GM19438 (cell line): ENCODE measurements at regions not wholly inside any gene's neighbourhood (a gene's known extent, or its start where the extent isn't known, plus 50 kb on each side); places are given as distances from the start of the nearest gene placed in this dataset.
"Not testable (repeated sequence)": the region's sequence is repeated elsewhere in the genome, so short reads cannot be mapped to it uniquely, and the experiment has no call there.

Experiments used
- ATAC-seq: cut with Tn5 transposase; IDR thresholded peaks from one replicate; pipeline ENCODE4 v1.9.1; 2021; ENCODE audit warnings: low read depth; ENCODE audit not compliant: unreplicated experiment

DNA sequence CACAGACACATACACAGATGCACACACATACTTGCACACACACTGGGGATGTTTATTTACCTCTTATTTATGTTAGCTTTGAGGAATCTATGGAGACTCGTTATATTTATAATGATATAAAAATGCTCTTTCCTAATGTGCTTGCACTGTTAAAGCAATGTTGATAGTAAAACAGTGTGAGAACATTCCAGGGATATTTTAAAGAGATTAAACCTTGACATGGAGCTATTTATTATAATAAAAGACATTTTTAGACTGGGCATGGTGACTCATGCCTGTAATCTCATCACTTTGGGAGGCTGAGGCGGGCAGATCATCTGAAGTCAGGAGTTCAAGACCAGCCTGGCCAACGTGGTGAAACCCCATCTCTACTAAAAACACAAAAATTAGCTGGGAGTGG is 557.3 kb upstream of the ZNF804A start:
- ATAC-seq, result no peak

DNA sequence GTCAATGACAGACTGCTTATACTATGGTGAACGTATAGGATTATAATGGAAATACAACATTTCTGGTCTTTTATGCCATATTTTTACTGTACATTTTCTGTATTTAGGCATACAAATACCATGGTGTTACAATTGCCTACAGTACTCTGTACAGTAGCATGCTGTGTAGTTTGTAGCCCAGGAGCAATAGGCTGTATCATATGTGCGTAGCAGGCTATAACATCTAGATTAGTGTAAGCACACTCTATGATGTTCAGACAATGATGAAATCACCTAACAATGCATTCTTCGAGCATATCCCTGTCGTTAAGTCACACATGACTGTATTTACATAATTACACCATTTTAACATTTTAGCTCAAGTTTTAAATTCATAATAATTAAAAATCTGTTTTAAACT is 556.6 kb upstream of the ZNF804A start:
- no peak for ATAC-seq

DNA sequence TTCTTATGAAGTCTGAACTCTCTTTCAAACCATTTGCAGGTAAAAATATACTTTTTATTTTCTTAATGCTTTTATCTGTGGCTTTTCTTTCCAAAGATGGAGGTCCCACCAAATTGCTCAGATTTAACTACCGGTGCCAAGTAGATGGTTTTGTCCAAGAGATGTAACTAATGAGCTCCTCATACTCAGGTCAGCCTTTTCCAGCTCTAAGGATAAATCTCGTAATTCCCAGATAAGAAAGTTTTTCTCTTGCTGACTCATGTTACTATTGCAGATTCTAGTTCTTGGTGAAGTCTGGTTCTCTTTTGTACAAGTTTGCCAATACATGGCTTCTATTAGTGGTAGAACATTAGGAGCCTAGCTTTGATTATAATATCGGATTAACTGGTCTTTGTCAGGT is 550.8 kb upstream of the ZNF804A start:
- ATAC-seq, result no peak

DNA sequence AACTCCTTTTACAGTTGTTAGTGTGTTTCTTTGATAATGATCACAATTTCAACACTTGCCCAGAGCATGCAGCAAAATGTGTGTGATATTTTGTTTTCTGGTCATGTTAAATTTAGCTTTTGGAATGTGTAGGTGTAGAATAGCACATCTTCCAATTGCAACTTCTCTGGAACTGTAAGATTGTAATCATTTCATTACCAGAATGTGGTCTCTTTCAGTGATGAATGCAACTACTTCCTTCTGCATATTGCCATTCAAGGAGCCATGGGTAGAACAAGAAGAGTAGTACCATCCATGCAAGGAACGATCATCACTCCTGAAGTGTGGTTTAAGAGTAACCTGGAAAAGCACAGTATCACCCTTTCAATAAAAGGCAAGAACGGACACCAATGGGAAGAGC is 548.8 kb upstream of the ZNF804A start:
- ATAC-seq, result no peak

DNA sequence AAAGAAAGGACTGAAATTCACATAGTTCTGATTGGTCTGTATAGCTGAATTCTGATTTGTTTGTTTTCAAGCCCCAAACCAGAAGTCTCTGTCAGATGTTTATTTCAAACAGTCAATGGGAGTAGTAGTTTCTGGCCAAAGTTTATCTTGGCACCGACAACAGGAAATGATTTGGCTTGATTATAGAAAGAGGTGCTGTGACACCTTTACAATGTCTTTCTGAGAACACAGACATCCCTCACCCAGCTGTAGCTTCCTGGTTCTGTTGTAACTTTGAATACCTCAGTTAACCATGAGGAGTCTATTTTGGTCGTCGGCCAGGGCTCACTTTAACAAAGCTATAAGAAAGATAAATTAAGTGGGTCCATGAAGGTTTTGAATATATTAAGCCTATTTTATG is 545.0 kb upstream of the ZNF804A start:
- no peak for ATAC-seq

DNA sequence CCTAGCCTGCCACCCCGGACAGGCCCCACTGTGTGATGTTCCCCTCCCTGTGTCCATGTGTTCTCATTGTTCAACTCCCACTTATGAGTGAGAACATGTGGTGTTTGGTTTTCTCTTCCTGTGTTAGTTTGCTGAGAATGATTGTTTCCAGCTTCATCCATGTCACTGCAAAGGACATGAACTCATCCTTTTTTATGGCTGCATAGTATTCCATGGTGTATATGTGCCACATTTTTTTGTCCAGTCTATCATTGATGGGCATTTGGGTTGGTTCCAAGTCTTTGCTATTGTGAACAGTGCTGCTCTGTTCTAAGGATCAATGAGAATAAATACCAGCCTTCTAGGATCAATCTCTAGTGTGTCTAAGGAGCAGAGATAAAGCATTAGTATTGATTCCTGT is 543.9 kb upstream of the ZNF804A start:
- ATAC-seq, result not testable (repeated sequence)

DNA sequence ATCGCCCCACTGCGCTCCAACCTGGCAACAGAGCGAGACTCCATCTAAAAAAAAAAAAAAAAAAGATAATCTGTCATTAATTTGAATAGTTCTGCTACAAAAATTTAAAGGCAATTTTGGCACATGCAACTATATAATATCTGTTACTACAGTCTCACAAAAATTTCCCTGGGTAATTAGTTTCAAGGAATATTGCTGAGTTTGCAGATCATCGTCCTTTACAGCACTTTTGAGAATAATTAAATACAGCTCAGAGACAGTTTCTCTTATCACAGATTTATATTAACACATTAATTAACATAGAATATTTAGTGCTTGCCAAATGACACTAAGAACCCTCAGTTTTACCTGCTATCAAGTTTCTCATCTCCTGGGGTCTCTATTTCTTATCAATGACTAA is 540.4 kb upstream of the ZNF804A start:
- ATAC-seq, result no peak

DNA sequence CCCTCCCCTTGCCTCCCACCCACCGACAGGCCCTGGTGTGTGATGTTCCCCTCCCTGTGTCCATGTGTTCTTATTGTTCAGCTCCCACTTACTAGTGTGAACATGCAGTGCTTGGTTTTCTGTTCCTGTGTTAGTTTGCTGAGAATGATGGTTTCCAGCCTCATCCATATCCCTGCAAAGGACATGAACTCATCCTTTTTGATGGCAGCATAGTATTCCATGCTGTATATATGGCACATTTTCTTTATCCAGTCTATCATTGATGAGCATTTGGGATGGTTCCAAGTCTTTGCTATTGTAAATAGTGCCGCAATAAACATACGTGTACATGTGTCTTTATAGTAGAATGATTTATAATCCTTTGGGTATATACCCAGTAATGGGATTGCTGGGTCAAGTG is 538.1 kb upstream of the ZNF804A start:
- ATAC-seq, result not testable (repeated sequence)

DNA sequence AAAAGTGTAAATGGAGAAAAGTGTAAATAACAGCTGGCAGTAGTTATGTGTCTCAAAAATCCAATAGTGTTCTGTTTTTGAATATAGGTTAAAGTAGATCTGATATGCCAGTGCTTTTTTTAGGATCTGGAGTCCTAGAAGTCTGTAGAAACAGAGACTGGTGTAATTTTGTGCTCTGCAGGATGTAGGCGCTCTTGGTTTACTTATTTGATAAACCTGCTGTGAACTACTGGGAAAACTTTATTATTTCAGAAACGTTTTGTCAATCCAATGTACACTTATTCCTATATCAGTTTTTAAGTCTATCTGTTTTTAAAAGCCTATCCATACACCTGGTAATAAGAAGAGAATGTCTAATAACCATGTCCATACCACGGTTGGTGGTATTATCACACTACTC is 530.8 kb upstream of the ZNF804A start:
- no peak for ATAC-seq

DNA sequence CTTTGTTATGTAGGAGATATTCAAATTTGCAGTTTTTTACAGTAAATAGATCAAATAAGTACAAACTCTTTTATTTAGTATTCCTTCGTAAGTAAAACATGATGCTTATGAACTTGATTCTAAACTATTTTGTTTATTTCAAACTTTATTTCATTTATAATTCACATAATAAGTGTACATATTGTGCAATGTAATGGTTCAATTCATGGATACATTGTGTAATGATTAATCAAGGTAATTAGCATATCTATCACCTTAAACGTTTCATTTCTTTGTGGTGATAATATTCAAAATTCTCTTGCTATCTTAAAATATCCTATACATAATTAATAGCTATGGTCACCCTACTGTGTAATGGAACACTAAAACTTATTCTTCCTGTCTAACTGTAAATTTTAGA is 525.9 kb upstream of the ZNF804A start:
- no peak for ATAC-seq

DNA sequence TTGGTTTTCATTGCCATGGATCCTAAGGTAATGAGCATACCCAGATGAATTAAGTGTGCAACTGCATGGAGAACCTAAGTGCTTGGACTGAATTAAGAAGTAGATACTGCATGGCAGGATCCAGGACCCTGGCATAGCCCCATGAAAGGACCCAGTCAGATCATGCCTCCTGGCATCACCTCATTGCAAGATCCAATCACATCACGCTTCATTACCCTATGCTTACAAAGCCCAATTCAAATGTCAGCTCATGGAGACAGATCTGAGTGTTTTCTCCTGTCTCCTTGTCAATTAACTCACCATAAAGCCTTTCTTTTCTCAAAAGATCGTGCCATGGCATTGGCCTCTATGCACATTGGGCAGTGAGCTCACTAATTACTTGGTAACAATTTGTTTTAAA is 519.8 kb upstream of the ZNF804A start:
- no peak for ATAC-seq

DNA sequence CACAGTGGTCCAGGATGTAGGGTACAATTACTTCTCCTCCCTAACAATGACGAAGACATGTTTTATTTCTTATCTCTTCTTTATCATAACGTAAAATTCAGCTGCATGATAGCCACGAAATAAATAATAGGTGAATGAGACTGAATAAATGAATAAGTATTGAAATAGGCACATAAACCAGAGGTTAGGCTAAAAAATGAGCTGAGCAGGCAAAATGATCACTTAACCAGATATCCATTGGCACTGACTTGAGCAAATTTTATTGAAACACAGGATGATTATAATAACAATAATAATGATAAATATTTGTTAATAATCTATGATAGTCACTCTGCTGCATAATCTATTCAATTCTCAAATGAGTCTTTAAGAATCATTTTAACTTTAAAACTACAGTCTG is 506.9 kb upstream of the ZNF804A start:
- no peak for ATAC-seq

DNA sequence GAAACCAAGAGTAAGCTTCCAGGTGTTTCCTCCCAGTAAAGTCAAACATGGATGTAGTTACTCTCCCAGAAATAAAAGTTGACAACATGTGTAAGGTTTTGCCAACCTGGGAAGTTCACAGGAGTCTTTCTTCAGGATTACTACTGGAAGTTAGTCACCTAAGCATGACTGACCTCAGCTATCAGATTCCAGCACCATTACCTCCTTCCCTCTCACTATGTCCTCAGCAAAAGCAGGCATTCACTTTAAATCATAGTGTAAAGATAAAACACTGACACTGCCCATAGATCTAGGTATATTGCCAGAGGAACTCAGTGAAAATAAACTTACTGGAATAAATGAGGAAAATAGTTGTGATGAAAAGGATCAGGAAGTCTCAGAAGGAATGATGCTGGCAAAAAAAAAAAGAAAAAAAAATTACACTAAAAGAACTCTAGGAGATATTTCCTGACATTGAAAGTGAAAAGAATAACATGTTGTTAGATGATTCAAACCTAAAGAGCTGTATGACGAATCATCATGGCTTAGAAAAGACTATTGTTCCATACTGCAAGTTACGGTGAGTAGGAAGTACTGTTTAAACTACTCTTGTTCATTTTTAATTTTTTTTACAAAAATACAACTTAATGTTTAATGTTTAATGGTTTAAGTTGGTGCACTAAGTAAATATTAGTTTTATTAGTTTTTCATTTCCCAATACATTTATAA is 484.5 kb upstream of the ZNF804A start:
- ATAC-seq, result no peak

DNA sequence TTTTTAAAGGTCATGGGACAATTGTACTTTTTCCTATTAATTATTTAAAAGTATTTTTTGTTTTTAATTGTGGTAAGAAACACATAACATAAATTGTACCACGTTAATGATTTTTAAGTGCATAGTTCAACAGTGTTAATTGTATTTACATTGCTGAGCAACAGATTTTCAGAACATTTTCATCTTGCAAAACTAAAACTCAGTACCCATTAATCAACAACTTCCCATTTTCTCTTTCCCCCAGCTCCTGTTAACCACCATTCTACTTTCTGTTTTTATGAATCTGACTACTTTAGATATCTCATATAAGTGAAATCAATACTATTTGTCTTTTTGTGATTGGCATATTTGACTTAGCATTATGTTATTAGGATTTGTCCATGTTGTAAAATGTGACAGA is 483.9 kb upstream of the ZNF804A start:
- ATAC-seq, result no peak

DNA sequence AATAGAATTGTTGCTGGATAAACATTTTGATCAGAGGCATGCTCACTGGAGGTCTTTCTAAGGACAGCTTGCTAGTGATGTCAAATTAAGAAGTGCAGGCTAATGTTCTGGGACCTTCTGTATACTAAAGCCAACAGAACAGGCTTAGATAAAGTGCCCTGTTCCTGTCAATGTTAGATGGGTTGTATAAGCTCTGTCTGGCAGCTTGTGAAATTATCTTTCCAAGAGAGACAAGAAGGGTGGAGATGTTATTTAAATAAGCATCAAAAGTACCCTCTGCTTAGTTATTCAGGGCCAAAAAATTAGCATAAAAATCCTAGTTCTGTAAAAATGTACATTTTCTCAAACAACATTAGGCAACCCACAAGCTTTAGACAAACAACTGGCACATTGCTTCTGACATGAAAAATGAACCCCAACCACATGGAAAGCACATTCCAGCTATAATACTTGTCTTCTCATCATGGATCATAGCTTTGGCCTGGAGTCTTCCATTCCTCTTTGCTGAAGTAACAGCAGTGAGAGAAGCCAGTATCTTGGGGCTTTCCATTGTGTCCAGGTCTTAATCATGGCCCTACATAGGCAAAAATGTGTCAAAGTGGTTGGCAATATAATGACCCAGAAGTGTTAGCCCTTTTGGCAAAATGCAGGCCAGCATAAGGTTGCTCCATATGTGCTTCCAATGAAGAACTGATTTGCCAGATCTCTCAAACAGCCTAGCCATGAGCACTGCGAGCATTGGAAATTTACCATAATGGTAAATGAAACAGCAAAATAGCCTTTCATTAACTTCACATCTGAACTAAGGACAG is 478.1 kb upstream of the ZNF804A start:
- no peak for ATAC-seq

DNA sequence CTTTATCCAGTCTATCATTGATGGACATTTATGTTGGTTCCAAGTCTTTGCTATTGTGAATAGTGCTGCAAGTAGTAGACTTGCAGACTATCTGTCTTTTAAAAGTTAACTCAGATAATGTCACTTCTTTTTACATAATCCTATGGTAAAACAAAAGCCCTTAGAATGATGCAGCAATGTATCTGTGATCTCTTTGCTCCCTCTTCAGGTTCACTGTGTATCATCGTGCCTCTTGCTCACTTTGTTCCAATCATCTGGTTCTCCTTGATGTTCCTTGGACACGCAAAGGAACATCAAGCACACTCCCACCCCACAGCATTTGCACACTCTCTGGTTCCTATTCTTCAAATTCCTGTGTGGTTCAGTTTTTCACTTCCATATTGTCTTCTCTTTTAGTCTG is 472.5 kb upstream of the ZNF804A start:
- no peak for ATAC-seq

DNA sequence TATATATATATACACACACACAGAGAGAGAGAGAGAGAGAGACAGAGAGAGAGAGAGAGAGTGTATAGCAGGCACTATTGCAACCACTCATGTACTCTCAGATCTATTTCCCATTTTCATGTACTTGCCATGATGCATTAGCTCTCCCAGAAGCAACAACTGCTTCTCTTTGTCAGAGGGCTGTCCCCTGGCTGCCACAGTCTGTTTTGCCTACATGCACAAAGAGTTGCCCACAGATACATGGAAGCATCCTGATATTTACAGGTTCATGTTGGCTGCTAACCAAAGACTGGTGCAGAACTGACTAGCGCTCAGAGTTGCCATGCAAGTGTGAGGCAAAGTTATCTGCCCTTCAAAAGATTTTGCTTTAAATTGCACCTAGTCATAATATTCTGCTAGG is 469.3 kb upstream of the ZNF804A start:
- ATAC-seq, result no peak

DNA sequence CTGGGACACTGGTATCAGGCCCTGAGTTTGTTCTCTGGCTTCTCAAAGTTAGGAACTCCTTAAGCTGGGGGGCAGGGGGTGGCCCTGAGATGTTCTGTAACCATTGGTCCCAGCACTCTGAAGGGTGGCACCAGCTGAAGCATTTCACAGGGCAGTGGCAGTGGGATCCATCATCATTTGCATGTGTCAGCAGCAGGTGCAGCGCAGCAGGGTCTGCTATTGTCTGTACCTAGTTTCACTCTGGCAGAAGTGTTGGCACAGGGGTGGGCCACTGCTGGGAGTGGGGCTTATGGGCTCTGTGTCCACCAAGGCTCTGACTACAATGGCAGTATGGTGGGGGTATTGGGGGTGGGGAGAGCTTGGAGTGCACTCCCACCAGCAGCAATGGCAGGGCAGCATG is 460.4 kb upstream of the ZNF804A start:
- ATAC-seq, result no peak

DNA sequence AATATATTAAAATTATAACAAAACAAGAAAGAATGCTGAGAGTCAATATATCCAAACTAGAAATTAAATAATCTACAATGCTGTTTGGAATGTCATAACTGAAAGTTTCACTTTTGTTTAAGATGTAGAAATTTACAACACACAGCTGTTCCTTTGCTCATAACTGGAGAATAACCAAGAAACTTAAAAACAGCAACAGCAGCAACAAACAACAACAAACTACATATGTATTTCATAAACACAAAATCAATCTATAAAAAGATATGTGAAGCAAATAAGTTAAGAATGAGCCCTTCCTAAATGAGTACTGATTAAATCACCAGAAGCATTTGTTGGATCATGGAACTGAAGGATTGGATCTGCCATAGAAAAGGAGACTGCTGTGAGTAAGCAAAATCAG is 456.5 kb upstream of the ZNF804A start:
- no peak for ATAC-seq

DNA sequence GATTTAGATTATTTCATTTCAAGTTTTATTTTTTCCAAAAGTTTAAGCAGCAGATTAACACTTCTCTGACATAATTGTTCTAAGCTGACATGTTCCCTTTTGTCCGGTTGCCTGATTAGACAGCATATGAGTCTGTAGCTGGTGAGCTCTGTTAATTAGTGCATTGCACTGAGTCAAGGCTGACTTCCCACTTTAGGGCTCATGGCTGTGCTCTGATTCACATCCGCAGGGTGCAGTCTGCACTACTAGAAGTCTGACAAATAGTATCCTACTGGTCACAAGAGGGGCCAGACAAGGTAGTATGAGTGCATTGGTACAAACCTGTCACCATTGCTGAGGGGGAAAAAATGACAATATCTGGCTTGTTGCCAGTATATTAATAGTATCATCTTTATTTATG is 443.9 kb upstream of the ZNF804A start:
- no peak for ATAC-seq

DNA sequence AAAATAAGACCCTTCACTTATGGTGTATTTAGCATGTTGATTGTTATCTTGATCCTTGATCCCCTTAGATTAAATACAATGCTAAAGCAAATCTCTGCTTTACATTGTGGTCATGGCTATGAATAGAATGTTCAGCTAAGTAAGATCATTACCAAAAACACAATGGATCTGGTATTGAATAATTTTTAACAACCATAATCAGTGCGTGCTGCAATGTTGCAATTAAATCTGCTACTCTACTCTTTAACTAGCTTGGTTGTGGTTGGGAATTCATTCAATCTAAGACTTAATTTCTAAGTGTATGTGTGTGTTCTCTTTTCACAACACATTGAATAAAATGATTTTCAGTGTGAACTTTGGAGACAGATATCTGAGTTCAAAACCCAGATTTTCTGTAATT is 442.5 kb upstream of the ZNF804A start:
- ATAC-seq, result no peak

DNA sequence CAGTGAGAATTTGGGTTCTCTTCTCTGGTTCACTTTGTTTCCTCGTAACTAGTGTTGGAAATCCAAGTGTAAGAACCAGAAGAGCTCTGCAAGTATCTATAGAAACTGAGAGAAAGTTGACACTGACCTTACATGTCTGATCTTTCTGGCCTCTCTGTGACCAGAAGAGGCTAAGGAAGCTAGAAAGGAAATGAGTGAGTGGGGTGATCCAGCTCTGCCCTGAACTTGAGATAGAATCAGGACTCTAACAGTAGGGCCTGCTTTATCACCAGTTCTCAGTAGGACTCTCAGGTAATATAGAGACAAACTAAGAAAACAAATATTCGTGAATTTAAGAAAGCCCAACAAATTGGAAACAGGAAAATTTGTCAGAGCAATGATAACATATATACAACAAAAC is 441.2 kb upstream of the ZNF804A start:
- ATAC-seq, result no peak
